NCI-H146 treated with DMSO at 0.1 percent for 48 hours (cell line): ENCODE measurements at regions not wholly inside any gene's neighbourhood (a gene's known extent, or its start where the extent isn't known, plus 50 kb on each side); places are given as distances from the start of the nearest gene placed in this dataset.

ENCODE experiments used
- DNase-seq: peaks from one replicate; lab custom pipeline; 2025; ENCODE audit not compliant: unreplicated experiment; lab: John Stamatoyannopoulos, UW

DNA sequence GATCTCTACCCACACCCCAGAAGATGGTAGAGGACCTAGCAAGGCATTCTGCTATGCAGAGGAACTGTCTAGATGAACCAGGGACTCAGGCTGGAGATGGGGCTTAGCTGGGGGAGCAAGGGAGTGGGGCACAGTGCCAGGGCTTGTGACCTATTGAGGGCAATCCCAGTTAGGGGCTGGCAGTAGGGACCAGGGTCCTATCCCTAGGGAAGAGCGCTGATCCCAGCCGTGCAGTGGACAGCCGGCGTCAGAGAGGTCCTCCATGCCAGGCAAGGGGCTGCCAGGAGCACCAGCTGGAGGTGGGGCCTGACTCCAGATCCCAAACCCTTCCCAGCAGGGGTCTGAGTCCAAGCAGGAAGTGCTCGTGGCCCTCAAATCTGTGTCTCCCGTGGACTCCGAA is 52.7 kb upstream of the NEURL1B start:
- DNase-seq: no peak

GRCh38 chr5:172587061-172587405 is 54.0 kb upstream of the NEURL1B start:
- no peak for DNase-seq

DNA sequence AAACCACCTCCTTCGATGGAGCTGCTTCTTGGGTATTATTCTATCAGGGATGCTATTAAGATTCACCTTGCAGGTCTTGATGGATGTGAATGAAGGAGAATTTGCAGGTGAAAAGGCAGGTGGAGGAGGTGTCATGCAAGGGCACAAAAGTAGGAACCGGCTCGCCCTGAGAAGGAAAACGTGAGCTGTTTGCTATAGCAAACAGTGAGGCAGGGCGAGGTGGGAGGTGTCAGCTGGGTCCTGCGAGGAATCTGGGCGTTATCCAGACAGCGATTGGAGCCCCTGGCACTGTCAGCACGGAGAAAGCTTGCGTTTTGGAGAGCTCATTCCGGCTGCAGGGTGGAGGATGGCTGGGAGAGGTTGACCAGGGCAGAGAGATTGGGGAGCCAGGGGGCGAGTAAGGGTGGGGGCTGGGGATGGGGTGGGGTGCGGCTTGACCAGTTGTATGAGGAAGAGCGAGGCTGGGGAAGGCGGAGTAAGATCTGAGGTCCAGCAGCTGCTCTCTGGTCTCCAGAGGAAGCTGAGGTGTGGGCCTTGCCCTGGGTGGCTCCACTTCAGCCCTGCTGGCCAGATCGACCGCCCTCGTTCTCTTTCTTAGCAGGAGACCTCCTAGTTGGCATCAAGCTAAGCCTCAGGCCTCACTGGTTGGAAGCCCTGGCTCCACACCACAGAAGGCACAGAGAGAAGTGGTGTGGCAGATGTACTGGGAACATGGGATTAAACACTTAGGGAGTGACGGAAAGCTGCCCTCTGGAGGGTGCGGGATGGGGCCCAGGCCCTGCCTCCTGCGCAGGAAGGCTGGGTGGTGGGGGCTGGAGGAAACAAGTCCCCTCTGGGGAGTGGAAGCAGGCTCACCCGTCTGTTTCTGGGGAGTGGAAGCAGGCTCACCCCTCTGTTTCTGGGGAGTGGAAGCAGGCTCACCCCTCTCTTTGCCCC is 54.7 kb upstream of the NEURL1B start:
- no peak for DNase-seq

- DNase-seq: no peak
These were observed 55.9 kb upstream of the NEURL1B start for GRCh38 chr5:172585114-172585513.

GRCh38 chr5:172584638-172585037 is 56.4 kb upstream of the NEURL1B start:
- DNase-seq: no peak

DNA sequence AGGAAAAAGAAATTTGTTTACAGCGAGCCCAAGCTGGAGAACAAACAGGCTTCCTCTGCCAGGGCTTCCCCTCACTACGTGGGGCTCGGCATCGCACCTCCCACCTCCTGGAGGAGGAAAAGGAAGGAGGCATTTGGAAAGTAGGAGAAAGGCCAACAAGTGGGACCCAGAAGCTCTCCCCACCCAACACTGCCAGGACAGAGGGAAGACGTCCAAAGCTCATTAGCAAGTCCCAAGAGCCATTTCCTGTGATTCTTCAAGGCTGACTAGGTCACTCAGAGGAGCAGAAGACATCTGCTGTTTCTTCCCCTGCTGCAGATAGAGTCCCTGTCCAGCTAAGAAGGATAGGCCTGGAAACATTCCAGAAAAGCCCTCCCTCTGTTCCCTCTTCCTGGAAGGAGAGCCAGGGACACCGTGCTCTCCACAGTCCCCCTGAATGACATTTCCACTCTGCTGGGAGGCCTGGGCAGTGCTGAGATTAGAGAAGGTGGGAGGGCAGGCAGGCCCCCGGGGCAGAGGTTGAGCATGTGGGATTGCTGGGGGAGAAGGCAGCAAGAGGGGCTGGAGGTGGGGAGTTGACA is 57.0 kb upstream of the NEURL1B start:
- DNase-seq: no peak

DNA sequence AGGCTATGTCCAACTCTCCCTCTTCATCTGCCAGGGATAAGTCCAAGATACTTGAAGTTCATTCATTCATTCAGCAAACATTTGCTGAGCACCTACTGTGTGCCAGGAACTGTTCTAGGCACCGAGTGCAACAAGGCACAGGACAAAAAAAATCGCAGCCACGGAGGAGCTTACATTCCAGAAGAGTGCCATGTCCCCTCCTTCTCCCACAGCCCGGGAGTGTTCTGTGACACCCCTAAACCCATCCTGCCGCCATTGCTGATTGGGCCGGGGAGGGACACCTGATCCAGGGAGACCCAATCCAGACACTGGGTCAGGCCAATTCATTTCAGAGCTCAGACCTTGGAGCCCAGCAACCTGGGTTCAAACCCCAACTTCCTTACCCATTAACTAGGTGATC is 58.1 kb upstream of the NEURL1B start:
- no peak for DNase-seq

GRCh38 chr5:172581315-172581714 is 59.7 kb upstream of the NEURL1B start:
- no peak for DNase-seq

DNA sequence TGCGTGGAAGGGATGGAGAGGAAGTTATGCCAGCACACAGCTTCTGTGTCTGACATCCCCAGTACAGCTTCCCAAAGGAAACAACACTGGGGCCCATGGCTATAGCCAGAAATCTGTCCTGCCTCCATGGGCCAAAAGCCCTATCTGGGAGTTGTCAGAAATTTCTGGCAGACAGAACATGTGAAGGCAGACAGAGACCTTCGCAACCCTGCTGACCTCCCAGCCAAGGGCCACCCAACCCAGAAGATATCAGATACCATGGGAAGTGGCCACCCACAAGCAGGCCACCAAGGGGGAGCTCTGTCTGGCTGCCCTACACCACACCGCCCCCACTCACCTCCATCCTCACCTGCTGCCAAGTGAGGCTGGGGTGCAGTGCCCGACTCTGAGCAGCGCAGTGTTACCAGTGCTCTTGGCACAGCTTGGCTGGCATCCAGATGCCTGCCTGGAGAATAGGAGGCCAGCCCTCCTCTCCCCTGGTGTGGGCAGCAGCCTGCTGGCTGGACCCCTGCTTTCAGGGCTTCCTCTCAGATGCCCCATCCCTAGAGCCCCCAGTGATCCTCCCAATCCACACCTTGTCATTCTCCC is 61.6 kb upstream of the NEURL1B start:
- no peak for DNase-seq

DNA sequence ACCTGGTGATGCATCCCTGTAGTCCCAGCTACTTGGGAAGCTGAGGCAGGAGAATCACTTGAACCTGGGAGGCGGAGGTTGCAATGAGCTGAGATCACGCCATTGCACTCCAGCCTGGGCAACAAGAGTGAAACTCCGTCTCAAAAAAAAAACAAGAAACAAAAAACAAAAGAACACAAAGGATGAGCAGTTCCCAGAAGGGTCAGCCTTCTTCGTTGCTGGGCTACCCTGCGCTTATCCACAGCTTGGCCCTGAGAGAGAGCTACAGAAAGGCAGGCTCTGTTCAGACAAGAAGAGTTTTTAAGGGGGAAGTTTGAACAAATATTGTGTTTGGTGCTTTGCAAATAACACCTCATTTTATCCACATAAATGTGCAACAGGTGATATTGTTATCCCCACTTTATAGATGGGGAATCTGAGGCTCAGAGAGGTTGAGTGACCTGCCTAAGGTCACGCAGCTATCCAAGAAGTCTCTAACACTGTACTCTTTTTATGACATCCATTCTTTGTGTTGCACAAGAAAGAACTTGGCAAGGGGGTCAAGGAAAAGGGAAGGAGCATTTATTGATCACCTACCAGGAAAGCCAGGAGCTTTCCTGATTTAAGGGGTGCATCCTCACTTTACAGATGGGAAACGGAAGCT is 63.7 kb upstream of the NEURL1B start:
- no peak for DNase-seq

DNA sequence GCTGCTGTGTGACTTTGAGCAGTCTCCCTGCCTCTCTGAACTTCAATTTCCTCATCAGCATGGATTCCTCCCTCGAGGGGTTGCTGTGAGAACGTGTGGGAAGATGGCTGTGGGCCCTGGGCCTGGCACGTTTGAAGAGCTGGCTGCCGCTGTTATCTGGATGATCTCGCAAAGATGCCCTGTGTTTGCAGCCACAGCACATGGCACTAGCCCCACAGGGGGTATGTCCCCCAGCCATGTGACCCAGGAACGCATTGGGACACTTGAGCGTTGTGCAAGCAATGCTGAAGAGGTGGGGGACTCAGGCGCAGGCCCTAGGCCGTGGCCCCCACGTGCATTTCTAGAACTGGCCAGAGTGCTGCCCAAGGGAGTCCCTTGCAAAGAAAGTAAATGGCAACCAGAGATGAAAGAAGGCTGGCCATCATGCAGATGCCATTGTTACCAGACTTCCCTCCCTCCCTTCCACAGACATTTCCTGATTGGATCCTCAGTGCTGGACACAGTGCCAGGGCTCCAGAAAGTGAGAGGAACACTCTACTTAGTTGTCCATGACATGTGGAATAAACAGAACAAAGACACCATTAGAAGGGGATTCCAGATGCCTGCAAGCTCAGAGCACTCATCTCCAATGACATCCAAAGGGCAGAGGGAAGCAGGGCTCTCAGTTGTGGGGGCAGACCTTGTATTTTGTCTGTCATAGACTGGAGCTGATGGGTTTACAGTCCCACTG is 65.1 kb upstream of the NEURL1B start:
- no peak for DNase-seq

DNA sequence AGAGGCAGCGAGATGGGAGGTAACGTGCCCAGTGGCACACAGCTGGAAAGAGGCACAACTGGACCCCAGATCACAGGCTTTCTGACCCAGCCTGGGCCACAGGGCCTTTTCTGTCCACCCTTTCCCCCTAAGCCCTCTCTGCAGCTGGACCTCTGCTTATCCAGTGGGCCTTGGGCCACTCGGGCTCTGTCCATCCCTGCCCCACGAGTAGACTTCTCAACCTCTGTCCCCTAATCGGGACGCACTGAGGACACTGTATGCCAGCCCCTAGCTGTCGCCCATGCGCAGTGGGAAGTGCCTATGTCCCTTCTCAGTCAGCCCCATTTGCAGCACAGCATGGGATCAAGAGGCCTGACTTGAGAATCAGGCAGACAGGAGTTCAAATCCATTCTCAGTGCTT is 65.6 kb upstream of the NEURL1B start:
- DNase-seq: no peak

DNA sequence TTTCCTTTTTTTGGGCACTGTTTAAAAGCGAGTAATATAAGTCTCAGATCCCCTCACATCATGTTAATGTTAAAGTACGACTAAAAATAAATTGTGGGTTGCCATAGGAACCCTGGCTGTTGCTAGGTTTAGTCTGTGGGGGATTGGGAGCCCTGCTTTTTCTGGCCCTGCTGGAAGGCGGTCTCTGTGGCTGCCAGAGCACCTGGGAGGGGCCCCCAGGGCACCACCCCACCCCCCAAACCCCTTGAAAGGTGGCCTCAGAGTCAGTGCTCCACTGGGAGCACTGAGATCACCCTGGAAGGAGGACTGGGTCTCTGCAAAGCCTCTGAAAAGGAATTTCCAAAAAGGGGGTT is 66.2 kb upstream of the NEURL1B start:
- no peak for DNase-seq

DNA sequence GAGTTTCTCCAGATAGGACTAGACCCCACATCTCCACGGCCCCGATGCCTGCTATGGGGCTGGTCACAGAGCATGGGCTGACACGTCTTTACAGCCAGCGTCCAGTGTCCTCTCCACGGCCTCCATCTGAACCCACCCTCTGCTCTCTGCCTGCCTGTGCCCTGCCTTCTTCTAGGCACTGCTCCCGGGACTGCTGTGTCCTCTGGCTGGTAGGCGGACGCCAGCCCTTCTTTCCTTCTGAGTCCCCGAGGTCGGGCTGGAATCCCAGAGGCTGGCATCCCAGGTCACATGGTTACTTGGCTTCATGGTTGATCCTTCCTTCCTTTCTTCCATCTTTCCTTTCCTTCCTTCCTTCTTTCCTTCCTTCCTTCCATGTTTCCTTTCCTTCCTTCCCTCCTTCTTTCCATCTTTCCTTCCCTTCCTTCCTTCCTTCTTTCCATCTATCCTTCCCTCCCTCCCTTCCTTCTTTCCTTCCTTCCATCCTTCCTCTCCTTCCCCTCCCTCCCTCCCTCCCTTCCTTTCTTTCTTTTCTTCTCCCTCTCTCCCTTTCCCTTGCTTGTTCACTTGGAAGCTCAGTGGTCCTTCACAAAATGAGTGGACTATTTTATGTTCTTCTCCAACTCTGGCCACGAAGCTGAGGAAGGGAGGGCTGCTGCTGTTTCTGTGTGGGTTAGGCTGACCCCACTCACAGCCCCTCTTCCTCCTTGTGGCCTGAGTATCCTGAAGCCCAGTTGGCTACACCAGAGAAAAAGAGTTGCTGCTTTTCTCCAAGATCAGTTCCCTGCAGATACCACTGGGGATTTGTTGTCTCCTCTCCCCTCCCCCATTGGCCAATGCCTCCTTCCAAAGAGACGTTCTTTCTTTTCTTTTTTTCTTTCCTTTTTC is 66.8 kb upstream of the NEURL1B start:
- DNase-seq: no peak

DNA sequence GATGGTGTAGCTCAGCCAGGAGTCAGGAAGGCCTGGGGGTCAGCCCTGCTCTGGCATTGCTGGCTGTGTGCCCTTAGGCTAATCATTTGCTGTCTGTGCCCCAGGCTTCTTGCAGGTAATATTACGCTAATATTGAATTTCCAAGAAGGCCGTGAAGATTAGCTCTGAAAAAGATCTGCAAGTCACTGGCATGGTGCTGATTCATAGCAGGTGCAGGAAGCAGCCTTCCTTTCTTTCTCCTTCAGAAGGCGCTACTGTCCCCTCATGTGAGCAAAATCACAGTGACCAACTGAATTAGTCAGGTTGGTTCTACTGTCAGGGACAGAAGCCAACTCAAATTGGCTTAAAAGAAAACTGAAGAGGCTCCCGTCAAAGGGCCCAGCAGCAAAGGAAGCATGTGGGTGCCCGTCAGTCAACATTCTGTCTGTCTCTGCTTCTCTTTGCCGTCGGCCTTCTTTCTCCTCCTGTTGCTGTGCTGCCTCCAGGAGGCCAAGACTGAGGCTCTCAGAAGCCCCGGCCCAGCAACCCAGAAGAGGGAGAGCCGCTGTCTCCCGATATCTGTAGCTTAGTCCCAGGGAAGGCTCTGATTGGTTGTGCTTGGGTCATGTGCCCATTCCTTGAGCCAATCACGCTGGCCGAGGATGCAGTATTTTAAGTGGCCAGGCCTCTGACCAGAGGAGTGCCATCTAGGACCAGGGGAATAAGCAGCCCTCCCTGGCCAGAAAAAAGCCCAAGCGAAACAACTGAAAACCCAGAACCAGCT is 67.8 kb upstream of the NEURL1B start:
- DNase-seq: no peak

DNA sequence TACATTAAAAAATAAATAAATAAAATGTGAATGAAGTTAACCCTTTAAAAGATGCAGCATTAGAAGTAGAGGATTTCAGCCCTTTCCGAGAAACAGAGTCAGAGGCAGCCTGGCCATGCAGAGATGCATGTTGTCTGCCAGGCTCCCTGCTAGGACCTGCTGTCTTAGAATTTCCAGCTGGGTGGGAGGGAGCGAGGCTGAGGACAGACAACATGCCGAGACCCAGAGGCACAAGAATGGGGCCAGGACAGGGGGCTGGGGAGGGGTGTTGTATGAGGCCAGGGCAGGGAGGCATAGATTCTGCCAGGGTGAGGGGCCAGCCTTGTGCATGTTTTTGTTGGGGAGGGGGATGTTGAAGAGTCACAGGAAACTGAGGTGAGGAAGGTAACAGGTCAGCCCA is 68.6 kb upstream of the NEURL1B start:
- no peak for DNase-seq

DNA sequence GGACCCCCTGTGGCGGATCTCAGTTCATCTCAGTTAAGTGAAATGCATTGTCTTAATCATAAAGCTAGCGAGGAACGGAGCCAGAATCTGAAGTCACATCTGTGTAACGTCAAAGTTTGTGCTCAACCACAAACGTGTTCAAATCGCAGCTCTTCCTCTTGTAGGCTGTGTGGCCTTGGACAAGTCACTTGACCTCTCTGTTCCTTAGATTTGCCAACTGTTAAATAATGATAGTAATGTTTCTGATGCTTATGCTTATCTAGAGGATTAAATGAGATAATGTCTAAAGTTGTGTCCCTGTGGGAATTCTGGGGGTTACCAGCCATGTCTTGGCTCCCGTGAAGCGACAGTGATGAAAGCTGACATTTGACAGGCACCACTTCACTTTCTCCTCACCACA is 69.2 kb upstream of the NEURL1B start:
- no peak for DNase-seq

DNA sequence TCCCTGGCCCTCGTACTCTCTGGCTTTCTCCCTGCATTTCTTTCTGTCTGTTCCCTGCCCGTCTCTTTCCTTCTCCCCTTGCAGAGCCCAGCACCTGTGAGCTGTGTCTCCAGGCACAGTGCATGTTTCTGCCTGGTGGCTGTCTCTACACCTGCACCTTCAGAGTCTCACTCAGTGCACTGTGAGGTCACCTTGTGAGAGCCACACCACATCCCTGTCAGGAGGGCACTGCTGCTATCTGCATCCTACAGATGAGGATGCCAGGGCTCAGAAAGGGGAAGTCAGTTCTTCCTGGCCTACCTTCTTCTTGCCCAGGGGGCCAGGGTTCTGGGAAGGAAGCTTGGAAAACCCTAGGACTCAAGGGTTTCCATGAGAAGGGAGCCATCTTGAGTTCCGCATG is 69.7 kb upstream of the NEURL1B start:
- DNase-seq: no peak

- no peak for DNase-seq
These were observed 70.3 kb upstream of the NEURL1B start for GRCh38 chr5:172570594-172571334.
